ENCODE measurements at regions not wholly inside any gene's neighbourhood (a gene's known extent, or its start where the extent isn't known, plus 50 kb on each side); places are given as distances from the start of the nearest gene placed in this dataset.

- peaks cover 15% of the 10 kb centered on the region for H3K4me1 Mint-ChIP-seq (ENCODE audit: low read depth)
- no peak for DNase-seq (ENCODE audit: low spot score, unreplicated experiment)
- no peak overlapping the region for H3K4me3 Mint-ChIP-seq (ENCODE audit: low read depth)
- H3K36me3 Mint-ChIP-seq (ENCODE audit: insufficient read depth), result no peaks in the 10 kb centered on the region
- TF ChIP-seq CTCF (IDR thresholded peaks at IDR 0.05; ENCODE audit: unreplicated experiment), result no peak
- H3K27ac Mint-ChIP-seq, result no peak overlapping the region
- peaks cover 79% of the 10 kb centered on the region for H3K27me3 Mint-ChIP-seq
- no peaks in the 10 kb centered on the region for H3K9me3 Mint-ChIP-seq (ENCODE audit: low read depth)
Measured at GRCh38 chr5:83785176-83785668, 64.6 kb upstream of the HAPLN1 start.

GRCh38 chr5:83780699-83781350 is 60.2 kb upstream of the HAPLN1 start:
- no peaks in the 10 kb centered on the region for H3K9me3 Mint-ChIP-seq (ENCODE audit: low read depth)
- peaks cover 24% of the 10 kb centered on the region for H3K4me1 Mint-ChIP-seq (ENCODE audit: low read depth)
- no peak overlapping the region for H3K27ac Mint-ChIP-seq
- peaks cover 2% of the 10 kb centered on the region for H3K36me3 Mint-ChIP-seq (ENCODE audit: insufficient read depth)
- TF ChIP-seq CTCF (IDR thresholded peaks at IDR 0.05; ENCODE audit: unreplicated experiment), result no peak
- H3K27me3 Mint-ChIP-seq, result peaks cover 66% of the 10 kb centered on the region
- H3K4me3 Mint-ChIP-seq (ENCODE audit: low read depth), result no peak overlapping the region
- DNase-seq (ENCODE audit: low spot score, unreplicated experiment), result no peak

GRCh38 chr5:83777856-83778255 is 57.2 kb upstream of the HAPLN1 start:
- no peak overlapping the region for H3K27ac Mint-ChIP-seq

GRCh38 chr5:83776437-83777031 is 55.9 kb upstream of the HAPLN1 start:
- peaks cover 16% of the 10 kb centered on the region for H3K4me1 Mint-ChIP-seq (ENCODE audit: low read depth)
- no peak for TF ChIP-seq CTCF (IDR thresholded peaks at IDR 0.05; ENCODE audit: unreplicated experiment)
- peaks cover 5% of the 10 kb centered on the region for H3K9me3 Mint-ChIP-seq (ENCODE audit: low read depth)
- H3K4me3 Mint-ChIP-seq (ENCODE audit: low read depth), result no peak overlapping the region
- H3K27ac Mint-ChIP-seq, result no peak overlapping the region
- peaks cover 2% of the 10 kb centered on the region for H3K36me3 Mint-ChIP-seq (ENCODE audit: insufficient read depth)
- no peak for DNase-seq (ENCODE audit: low spot score, unreplicated experiment)
- peaks cover 45% of the 10 kb centered on the region for H3K27me3 Mint-ChIP-seq

More at GRCh38 chr5:83777856-83778255, 57.2 kb upstream of the HAPLN1 start:
- TF ChIP-seq CTCF (IDR thresholded peaks at IDR 0.05; ENCODE audit: unreplicated experiment), result no peak
- DNase-seq (ENCODE audit: low spot score, unreplicated experiment), result no peak
- Mint-ChIP-seq H3K27me3 (peaks cover 58% of the 10 kb centered on the region), H3K4me1 (ENCODE audit: low read depth) (peaks cover 19% of the 10 kb centered on the region), H3K9me3 (ENCODE audit: low read depth) (peaks cover 5% of the 10 kb centered on the region), H3K4me3 (ENCODE audit: low read depth) (no peak overlapping the region), H3K36me3 (ENCODE audit: insufficient read depth) (peaks cover 2% of the 10 kb centered on the region)

Data from progenitor cell of endocrine pancreas (in vitro differentiated cells).